Left ventricle myocardium inferior (tissue), 1 donor: ENCODE measurements at regions not wholly inside any gene's neighbourhood (a gene's known extent, or its start where the extent isn't known, plus 50 kb on each side); places are given as distances from the start of the nearest gene placed in this dataset.

Experiments
- DNase-seq: peaks from one replicate; pipeline ENCODE4 v3.0.0-alpha.2; 2020
- H3K27ac ChIP-seq: fragments of 200-600 bp; replicated peaks from 2 replicates; pipeline ENCODE4 v1.8.0; 2021
- H3K27me3 ChIP-seq: fragments of 200-600 bp; 2 replicates; pipeline ENCODE4 v1.8.0; 2021; ENCODE audit warnings: low read depth
- H3K36me3 ChIP-seq: fragments of 200-600 bp; 2 replicates; pipeline ENCODE4 v1.8.0; 2021
- H3K4me1 ChIP-seq: fragments of 200-600 bp; 2 replicates; pipeline ENCODE4 v1.8.0; 2021
- H3K4me3 ChIP-seq: fragments of 200-600 bp; 2 replicates; pipeline ENCODE4 v1.8.0; 2021; ENCODE audit warnings: mild to moderate bottlenecking, moderate library complexity
- H3K9me3 ChIP-seq: fragments of 200-600 bp; replicated peaks from 2 replicates; pipeline ENCODE4 v1.8.0; 2021
- CTCF ChIP-seq: fragments of 200-600 bp; IDR thresholded peaks from 2 replicates; pipeline ENCODE4 v1.8.0; 2021; ENCODE audit warnings: antibody characterized with exemption, mild to moderate bottlenecking, borderline replicate concordance
- intact Hi-C: fragments of 100-400 bp; cut with micrococcal nuclease; formaldehyde crosslinking; loops from one replicate; pipeline ENCODE4 v1.11.0; 2022
- donor health status: DM: no; HTN: yes; CAD: no; lungs with severe emphysema.

DNA sequence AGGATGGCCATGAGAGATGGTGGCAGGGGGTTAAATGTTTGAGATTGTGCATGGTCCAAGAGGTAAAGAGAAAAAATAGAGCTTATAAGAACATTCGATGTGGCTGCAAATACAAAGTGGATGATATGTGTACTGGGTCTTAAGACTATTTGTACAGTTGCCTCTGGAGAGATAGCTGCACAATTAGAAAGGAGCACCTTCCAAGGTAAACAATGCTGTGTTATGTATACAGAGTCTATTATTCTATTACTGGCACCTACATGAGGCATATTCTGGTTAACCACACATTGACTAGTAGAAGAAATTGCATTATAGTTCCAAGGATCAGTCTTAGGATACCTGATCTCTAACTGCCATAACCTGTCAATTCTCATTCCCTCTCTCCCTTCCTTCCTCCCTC, 238.0 kb upstream of the FOXN3 start:
- DNase-seq, result no peak
- Histone ChIP-seq H3K9me3 (peaks cover 7% of the 10 kb centered on the region), H3K4me1 (peaks cover 16% of the 10 kb centered on the region), H3K27me3 (no peaks in the 10 kb centered on the region), H3K4me3 (no peak overlapping the region), H3K36me3 (no peaks in the 10 kb centered on the region), H3K27ac (no peak overlapping the region)
- intact Hi-C loops, result no loop called here
- no peak for TF ChIP-seq CTCF

DNA sequence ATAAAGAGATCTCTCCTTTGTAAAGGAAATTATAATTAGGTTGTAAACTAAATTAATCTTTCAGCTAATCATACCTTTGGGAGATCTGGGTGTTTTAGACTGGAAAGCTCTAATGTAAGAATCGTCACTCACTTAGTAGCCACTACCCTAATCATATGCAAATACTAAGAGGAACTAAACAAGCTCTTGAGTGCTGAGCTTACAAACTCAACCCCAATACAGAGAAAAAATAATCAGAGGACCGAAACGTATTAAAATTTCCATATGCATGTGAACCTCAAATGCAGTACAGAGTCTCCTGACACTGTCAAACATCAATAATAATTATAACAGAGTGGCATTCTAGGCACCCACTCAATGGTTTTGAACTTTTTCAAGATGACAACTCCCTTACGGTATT, 235.3 kb upstream of the FOXN3 start:
- no peak for TF ChIP-seq CTCF
- H3K27me3 ChIP-seq, result no peaks in the 10 kb centered on the region
- no peak overlapping the region for H3K27ac ChIP-seq
- no peaks in the 10 kb centered on the region for H3K36me3 ChIP-seq
- no peak for DNase-seq
- intact Hi-C loops, result no loop called here
- peaks cover 7% of the 10 kb centered on the region for H3K9me3 ChIP-seq
- no peak overlapping the region for H3K4me3 ChIP-seq
- no peaks in the 10 kb centered on the region for H3K4me1 ChIP-seq

DNA sequence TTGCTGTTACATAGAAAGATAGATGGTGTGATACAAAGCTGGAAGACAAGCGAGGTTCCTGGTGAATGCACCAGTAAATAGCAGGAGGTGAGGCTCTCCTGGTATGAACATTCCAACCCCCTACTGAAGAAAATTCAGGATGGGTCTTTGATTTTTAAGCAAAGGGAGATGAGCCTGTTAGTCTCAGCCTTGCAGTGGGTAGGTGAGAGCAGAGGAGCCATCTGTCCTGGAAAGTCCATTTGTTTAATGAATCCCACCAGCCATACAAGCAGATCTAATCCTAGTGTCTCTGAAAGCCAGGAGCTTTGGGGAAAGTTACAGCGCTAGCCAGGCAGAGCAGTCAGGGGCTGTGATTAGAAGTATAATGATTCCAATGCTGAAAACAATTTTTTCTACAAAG, 234.8 kb upstream of the FOXN3 start:
- Histone ChIP-seq H3K4me3 (no peak overlapping the region), H3K27ac (no peak overlapping the region)
- intact Hi-C loops, result no loop called here

DNA sequence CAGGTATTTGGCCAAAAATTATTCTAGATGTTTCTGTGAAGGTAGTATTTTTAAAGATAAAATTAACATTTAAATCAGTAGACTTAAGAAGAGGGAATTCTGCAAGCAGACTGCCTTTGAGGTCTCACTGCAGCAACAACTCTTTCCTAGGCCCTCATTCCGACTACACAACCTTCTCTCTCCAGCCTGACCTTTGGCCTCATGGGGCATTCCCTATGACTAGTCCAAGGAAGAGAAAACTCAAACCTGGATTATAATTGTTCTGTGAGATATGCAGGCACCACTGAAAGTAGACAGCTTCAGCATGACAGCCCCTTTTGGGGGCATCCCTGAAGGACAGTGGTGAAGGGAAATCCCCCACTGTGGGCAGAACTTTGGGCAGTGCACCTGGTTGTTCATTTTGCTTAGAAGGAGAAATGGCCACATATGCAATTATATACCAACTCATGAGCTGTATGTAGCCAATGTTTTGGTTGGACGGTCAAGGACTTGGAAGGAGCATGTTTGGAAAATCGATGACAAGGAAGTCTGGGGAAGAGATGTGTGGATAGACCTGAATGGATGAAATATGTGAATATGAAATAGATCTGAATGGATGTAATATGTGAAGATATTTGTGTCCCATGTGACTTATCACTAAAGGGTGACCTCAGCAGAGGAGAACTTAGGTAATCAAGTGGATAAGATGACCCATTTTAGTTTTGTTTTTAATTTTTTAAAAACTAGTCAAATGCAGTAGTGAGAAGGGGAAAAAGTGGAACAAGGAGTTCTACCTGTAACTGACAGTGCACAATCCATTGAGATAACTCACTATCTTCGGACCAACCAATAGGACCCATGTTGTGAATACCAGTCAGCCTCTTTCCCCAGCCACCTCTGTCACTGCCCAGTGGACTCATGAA, 233.3 kb upstream of the FOXN3 start:
- TF ChIP-seq CTCF, result no peak
- H3K27me3 ChIP-seq, result no peaks in the 10 kb centered on the region
- no peak for DNase-seq
- intact Hi-C loops, result no loop called here
- no peak overlapping the region for H3K27ac ChIP-seq
- H3K4me3 ChIP-seq, result no peak overlapping the region
- H3K36me3 ChIP-seq, result no peaks in the 10 kb centered on the region
- H3K4me1 ChIP-seq, result no peaks in the 10 kb centered on the region
- H3K9me3 ChIP-seq, result no peaks in the 10 kb centered on the region

More for the DNA sequence above, 234.8 kb upstream of the FOXN3 start:
- Histone ChIP-seq H3K4me1 (no peaks in the 10 kb centered on the region), H3K9me3 (peaks cover 2% of the 10 kb centered on the region), H3K27me3 (no peaks in the 10 kb centered on the region), H3K36me3 (no peaks in the 10 kb centered on the region)
- DNase-seq, result no peak
- no peak for TF ChIP-seq CTCF

GRCh38 chr14:89649451-89650075, 232.5 kb upstream of the FOXN3 start:
- Histone ChIP-seq H3K4me3 (no peak overlapping the region), H3K27me3 (no peaks in the 10 kb centered on the region), H3K27ac (no peak overlapping the region), H3K4me1 (no peaks in the 10 kb centered on the region), H3K9me3 (no peaks in the 10 kb centered on the region), H3K36me3 (no peaks in the 10 kb centered on the region)
- DNase-seq, result no peak
- intact Hi-C loops, result no loop called here
- no peak for TF ChIP-seq CTCF
